ENCODE measurements at regions not wholly inside any gene's neighbourhood (a gene's known extent, or its start where the extent isn't known, plus 50 kb on each side); places are given as distances from the start of the nearest gene placed in this dataset.

DNA sequence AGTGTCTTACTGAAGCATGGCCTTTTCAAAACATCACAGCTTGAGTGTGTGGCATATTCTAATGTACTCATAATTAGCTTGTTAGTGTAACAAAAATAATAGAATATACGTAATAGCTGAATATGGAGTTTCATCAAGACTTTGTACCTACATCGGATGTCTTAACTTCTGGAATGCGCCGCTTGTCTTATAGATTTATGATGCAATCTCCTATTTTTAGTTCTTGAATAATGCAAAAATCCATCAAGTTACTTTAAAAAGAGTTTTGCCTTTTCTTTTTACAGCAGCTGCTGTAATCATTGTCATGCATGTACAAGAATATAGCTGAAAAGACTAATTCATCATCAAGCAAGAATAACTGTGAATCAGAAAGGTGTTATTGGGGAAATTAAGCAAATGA is 140.7 kb upstream of the SCN7A start:
- TF ChIP-seq, protein P1, sequence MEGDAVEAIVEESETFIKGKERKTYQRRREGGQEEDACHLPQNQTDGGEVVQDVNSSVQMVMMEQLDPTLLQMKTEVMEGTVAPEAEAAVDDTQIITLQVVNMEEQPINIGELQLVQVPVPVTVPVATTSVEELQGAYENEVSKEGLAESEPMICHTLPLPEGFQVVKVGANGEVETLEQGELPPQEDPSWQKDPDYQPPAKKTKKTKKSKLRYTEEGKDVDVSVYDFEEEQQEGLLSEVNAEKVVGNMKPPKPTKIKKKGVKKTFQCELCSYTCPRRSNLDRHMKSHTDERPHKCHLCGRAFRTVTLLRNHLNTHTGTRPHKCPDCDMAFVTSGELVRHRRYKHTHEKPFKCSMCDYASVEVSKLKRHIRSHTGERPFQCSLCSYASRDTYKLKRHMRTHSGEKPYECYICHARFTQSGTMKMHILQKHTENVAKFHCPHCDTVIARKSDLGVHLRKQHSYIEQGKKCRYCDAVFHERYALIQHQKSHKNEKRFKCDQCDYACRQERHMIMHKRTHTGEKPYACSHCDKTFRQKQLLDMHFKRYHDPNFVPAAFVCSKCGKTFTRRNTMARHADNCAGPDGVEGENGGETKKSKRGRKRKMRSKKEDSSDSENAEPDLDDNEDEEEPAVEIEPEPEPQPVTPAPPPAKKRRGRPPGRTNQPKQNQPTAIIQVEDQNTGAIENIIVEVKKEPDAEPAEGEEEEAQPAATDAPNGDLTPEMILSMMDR (IDR thresholded peaks at IDR 0.05; ENCODE audit: poor library complexity): no peak
- no peak for TF ChIP-seq EZH2 (IDR thresholded peaks at IDR 0.05; ENCODE audit: borderline replicate concordance)
